GM12892 (cell line): ENCODE measurements at regions not wholly inside any gene's neighbourhood (a gene's known extent, or its start where the extent isn't known, plus 50 kb on each side); places are given as distances from the start of the nearest gene placed in this dataset.

Source experiments
- DNase-seq: peaks from one replicate; pipeline ENCODE4 v3.0.0; 2011; ENCODE audit not compliant: insufficient read length
- FAIRE-seq: peaks from 2 replicates; lab custom pipeline; 2011; peaks lifted over from hg19 to GRCh38; lab: Jason Lieb, UNC
- POLR2A ChIP-seq: IDR thresholded peaks from 2 replicates; pipeline ENCODE4 v1.6.1; 2011; ENCODE audit warnings: low read depth, low read length, control low read depth
- POLR2AphosphoS5 ChIP-seq: IDR thresholded peaks from 2 replicates; pipeline ENCODE4 v1.6.1; 2011; ENCODE audit warnings: low read depth, low read length, control low read depth
- TAF1 ChIP-seq: IDR thresholded peaks from 2 replicates; pipeline ENCODE4 v1.6.1; 2011; ENCODE audit warnings: low read depth, mild to moderate bottlenecking, control low read depth, low read length, borderline replicate concordance

- DNase-seq (no peak), FAIRE-seq (no peak)
- TF ChIP-seq TAF1, result no peak
Measured at GRCh38 chr16:52629296-52629695, 82.4 kb upstream of the TOX3 start.

DNA sequence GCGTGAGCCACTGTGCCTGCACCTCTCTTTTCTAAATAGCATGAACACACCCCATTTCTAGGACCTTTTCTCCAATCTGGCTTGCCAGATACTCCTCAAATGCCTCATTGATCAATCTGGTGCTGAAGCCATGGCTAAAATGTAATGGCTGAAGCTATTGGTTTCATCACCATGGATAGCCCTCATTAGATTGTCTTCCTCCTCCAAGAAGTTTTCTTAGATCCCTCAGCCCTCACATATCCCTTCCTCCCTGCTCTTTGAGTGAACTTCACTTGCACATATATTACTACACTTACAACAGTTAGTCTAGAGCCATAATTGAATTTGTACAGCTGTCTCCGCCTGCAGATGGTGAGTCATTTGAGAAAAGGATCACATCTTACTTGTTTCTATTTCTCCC, 77.9 kb upstream of the TOX3 start:
- DNase-seq, result no peak
- FAIRE-seq, result no peak
- TF ChIP-seq POLR2A, result no peak
- TF ChIP-seq POLR2AphosphoS5, result no peak
- no peak for TF ChIP-seq TAF1

DNA sequence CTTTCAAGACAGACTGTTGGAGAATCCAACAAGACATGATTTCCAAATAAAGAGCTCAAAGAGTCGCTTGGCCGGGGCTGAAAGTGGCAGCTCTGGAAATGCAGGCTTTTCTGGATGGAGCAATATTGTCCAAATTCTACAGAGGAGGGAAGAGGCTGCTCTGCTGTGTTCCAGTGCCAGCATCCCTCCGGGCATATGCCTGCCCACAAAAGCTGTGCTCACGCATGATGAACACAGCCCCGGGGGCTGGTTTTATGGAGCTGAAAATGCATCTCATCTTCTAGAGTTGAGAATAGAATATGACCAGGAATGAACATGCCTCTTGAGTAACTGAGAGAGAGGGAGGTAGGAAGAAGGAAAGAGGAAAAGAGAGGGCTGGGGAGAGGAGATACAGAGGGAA, 74.7 kb upstream of the TOX3 start:
- DNase-seq (no peak), FAIRE-seq (no peak)
- no peak for TF ChIP-seq TAF1
- no peak for TF ChIP-seq POLR2A
- no peak for TF ChIP-seq POLR2AphosphoS5

- TF ChIP-seq POLR2A (no peak), POLR2AphosphoS5 (no peak), TAF1 (no peak)
- FAIRE-seq (no peak), DNase-seq (no peak)
Measured at GRCh38 chr16:52618753-52619497, 72.0 kb upstream of the TOX3 start.

DNA sequence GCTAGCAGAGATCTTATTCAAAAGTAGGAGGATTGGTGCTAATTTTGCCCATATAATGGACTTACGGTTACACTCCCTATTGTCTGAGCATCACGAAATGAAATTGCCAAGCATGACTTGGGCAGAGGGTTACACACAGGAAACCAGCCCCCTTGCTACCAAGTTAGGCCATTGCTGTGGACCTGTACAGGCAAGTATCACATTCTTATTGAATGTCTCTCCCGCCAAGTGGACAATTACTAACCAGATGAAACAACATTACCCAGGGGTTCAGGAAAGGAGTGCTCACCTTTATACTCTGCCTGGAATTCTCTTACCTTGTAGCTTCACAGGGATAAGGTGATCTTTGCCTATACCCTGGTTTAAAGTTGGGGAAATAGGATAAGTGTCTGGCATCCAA, 70.6 kb upstream of the TOX3 start:
- FAIRE-seq (no peak), DNase-seq (no peak)
- no peak for TF ChIP-seq TAF1
- TF ChIP-seq POLR2AphosphoS5, result no peak
- TF ChIP-seq POLR2A, result no peak

DNA sequence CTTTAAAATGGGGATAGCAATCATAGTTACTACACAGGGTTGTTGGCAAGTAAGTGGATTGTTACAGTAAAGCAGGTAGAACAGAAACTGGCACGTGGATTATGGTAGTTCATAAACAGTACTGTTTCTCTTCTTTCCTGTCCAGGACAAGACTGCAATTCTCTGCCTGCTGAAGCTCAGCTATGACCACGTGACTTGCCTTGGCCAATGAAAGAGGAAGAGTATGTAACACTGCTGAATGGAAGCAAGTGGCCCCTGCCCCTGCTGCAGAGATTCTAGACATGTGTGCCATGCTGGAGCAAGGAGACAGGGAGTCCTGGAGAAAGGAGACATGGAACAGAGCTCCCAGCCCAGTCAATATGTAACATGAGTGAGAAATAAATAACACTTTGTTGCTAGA, 66.6 kb upstream of the TOX3 start:
- FAIRE-seq (no peak), DNase-seq (no peak)
- TF ChIP-seq POLR2AphosphoS5 (no peak), POLR2A (no peak), TAF1 (no peak)

DNA sequence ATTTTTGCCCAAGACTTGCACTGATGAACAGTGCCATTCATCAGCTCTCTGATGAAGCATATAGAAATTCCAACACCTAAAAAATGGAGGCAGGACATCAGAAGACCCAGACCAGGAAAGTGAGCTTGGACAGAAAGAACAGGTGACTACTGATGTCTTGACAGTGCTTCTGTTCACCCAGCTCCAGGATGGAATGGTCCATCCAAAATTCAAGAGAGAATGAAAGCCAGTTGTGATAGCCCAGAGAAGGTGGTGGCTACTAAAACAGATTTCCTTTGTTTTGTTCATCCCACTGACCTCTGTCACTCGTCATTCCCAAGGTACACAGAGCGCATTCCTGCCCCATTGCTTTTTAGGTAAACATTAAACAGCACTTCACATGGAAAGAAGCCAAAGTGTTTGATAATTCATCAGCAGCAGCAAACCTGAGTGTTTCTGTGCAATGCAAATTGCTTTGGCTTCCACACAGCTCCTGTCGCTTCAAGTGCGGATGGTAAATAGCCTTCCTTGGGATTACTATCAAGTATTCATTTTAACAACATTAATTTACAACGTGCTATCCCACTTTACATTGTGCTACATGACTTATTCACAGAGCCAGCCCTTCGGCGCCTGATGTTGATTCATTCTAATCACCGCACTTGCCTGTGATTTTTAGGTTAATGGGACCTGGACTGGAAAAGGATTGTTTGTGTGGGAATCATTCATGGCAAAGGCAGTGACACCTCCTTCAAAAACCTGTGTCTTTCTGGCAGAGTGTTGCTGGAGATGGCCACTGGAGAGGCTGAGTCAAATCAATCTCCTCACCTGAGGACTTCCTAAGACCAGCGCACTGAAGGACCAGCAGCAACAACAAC, 65.1 kb upstream of the TOX3 start:
- TF ChIP-seq POLR2A (no peak), POLR2AphosphoS5 (no peak), TAF1 (no peak)
- FAIRE-seq (no peak), DNase-seq (no peak)

DNA sequence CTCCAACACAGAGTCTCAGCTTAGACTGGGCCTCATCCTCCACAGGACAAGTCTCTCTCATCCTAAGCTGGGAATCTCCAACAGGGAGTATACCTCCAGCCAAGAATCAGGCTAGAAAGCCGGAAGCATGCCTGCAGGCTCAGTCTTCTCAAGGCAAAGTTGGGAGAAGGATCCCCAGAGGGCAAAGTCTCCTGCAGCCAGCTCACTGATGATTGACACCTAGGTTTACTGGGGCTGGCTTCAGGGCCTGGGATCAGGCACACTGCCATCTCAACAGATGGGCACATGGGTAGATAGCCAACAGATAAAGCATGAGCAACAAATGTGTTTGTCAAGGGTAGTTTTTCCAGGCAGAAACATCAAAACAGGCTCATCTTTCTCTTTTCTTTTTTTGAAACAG, 56.1 kb upstream of the TOX3 start:
- FAIRE-seq (no peak), DNase-seq (no peak)
- no peak for TF ChIP-seq TAF1
- no peak for TF ChIP-seq POLR2AphosphoS5
- no peak for TF ChIP-seq POLR2A

DNA sequence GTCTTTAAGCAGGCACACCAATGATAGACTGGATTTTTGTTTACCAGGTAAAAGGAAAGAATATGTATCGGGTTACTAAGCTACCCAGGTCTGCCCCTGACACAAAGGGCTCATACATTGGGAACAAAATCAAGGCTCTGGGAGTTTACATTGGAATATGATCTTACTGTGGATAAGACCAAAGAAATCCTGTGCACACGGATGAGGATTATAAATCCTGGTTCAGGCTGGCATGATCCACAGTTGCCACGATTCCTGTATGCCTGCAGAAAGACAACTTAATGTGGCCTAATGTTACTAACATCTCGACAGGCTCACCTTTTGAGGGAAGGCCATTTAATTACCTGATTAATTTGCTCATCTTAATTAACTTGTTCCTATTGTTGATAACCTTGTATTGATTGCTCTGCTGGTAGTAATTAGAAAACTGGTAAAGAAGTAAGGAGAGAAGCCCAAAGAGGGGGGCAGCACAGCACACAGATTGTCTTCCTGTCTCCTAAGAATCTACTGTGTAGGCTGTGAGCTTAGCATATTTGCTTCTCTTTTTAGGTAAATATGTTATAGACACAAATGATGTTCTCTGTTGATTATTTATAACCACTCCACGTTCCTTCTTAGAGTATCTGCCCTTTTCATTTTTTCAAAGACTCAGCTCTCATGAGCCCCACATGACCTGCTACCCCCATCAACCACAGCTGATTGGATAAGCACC, 51.0 kb upstream of the TOX3 start:
- DNase-seq (no peak), FAIRE-seq (no peak)
- TF ChIP-seq POLR2A (no peak), TAF1 (no peak), POLR2AphosphoS5 (no peak)

DNA sequence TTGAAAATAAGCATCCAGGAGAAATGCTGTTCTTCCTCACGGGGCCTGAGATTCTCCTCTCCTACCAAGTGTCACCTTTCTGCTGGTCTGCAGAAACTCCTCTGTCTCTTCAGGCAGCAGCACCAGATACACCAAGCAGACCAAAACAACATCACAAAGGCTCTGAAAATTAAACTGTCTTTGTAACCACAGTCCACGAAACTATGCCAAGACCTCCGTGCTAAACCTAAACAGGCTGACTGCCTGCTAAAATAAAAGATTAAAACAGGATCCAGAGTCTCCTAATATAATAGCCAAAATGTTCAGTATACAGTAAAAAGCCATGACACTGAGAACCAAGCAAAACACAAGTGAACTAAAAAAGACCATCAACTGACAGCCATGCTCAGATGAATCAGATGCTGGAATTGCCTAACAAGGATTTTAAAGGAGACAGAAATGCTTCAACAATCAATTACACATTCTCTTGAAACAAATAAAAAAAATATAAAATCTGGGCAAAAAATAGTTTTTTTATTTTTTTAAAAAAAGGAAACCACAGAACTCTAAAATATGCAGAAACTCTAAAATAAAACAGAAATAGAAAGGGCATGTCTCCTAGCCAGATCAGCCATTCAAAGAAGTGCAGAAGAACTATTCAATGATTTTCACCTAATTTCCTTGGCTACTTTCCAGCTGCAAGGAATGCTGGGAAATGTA, 50.3 kb upstream of the TOX3 start:
- FAIRE-seq (no peak), DNase-seq (no peak)
- no peak for TF ChIP-seq POLR2A
- TF ChIP-seq POLR2AphosphoS5, result no peak
- no peak for TF ChIP-seq TAF1
